ENCODE measurements at regions not wholly inside any gene's neighbourhood (a gene's known extent, or its start where the extent isn't known, plus 50 kb on each side); places are given as distances from the start of the nearest gene placed in this dataset.
A peak's percentile ranks its signal among the peaks of the same experiment; 100 is the strongest.

GRCh38 chr18:10121786-10122515 lies 208.1 kb downstream of the VAPA start:
- TF ChIP-seq POLR2AphosphoS5 (IDR thresholded peaks at IDR 0.05) (peak; percentile 27), POLR2A (IDR thresholded peaks at IDR 0.05) (no peak)

Data from prostate gland (tissue), 1 donor.